Adrenal gland (tissue), 9 donors: ENCODE measurements at regions not wholly inside any gene's neighbourhood (a gene's known extent, or its start where the extent isn't known, plus 50 kb on each side); places are given as distances from the start of the nearest gene placed in this dataset.

Source experiments
- DNase-seq, 7 donors: peaks; one replicate each; pipeline ENCODE4 v3.0.0-alpha.2; 2019 to 2020
- H3K27ac ChIP-seq, 5 donors: fragments of 200-600 bp; sonication (generic) in 4 of 5; 1 replicate in 3 of 5; 2 replicates in 2 of 5; pipeline versions ENCODE4 v1.5.1 to v1.8.0; 2016 to 2020; ENCODE audit warnings: mild to moderate bottlenecking in 1 of 5
- H3K27me3 ChIP-seq: fragments of 200-600 bp; 2 replicates; pipeline ENCODE4 v1.8.0; 2021
- H3K36me3 ChIP-seq, 2 donors: fragments of 200-600 bp; replicated peaks in 1 of 2; 1 replicate in 1 of 2; 2 replicates in 1 of 2; pipeline versions ENCODE4 v1.5.1 to v1.8.0; 2018 to 2022
- H3K4me1 ChIP-seq, 2 donors: fragments of 200-600 bp; replicated peaks in 1 of 2; 1 replicate in 1 of 2; 2 replicates in 1 of 2; pipeline versions ENCODE4 v1.5.1 to v1.8.0; 2018 to 2021
- H3K4me3 ChIP-seq, 4 donors: fragments of 200-600 bp; sonication (generic) in 3 of 4; one replicate each; pipeline ENCODE4 v1.5.1; 2016 to 2018
- H3K9me3 ChIP-seq, 3 donors: fragments of 200-600 bp; sonication (generic) in 1 of 3; replicated peaks in 1 of 3; 1 replicate in 2 of 3; 2 replicates in 1 of 3; pipeline versions ENCODE4 v1.5.1 to v1.8.0; 2016 to 2021
- CTCF ChIP-seq, 6 experiments: fragments of 450-650 bp in 4 of 6; fragments of 200-600 bp in 2 of 6; sonication (generic) in 1 of 6; IDR thresholded peaks; 1 replicate in 5 of 6; 2 replicates in 1 of 6; pipeline versions ENCODE4 v1.5.1 to v1.8.0; 2016 to 2021; ENCODE audit warnings: antibody characterized with exemption in 6 of 6, mild to moderate bottlenecking in 2 of 6, moderate library complexity in 1 of 6
- POLR2A ChIP-seq, 2 donors: fragments of 450-650 bp; IDR thresholded peaks; one replicate each; pipeline ENCODE4 v1.6.1; 2017; ENCODE audit warnings: antibody characterized with exemption in 2 of 2, mild to moderate bottlenecking in 2 of 2, moderate library complexity in 1 of 2
- WGBS, 4 donors: extraction: QIAGEN DNeasy Blood & Tissue Kit in 2 of 4; methylation state at CpG; one replicate each; pipeline versions ENCODE4 v1.1.5 to v1.1.7; 2013 to 2017; 5-methylcytosine and 5-hydroxymethylcytosine counted together
- intact Hi-C, 2 donors: fragments of 100-400 bp; cut with DNase I; formaldehyde crosslinking; loops; one replicate each; pipeline versions ENCODE4 v1.14.1 to v1.15.0; 2022 to 2023
- donor health status: healthy with polysubstance abuse.
- donor health status: Bipolar disorder and iron deficiency.
- donor health status: DM: yes; HTN: yes; CAD: no.
- donor health status: DM: no; HTN: no; CAD: no.
- donor health status: DM: no; HTN: no; CAD: no.

GRCh38 chr10:21246178-21246577, 279.3 kb downstream of the SKIDA1 start:
- no peaks in the 10 kb centered on the region for H3K27me3 ChIP-seq
- whole genome bisulfite sequencing, 4 donors = 89 to 96% (median 91%) methylated on average over 5 of the region's 5 CpGs
- H3K9me3 ChIP-seq = no peaks in the 10 kb centered on the region
- no peak overlapping the region for H3K4me3 ChIP-seq
- DNase-seq = no peak
- no peaks in the 10 kb centered on the region for H3K4me1 ChIP-seq
- intact Hi-C loops = no loop called here
- H3K27ac ChIP-seq = no peak overlapping the region
- TF ChIP-seq POLR2A (IDR thresholded peaks at IDR 0.05) = no peak
- no peak for TF ChIP-seq CTCF (IDR thresholded peaks at IDR 0.05)
- no peaks in the 10 kb centered on the region for H3K36me3 ChIP-seq

GRCh38 chr10:21243748-21244257, 281.7 kb downstream of the SKIDA1 start:
- 89 to 96% (median 93%) methylated on average over 8 of the region's 8 CpGs for WGBS, 4 donors
- H3K27me3 ChIP-seq = no peaks in the 10 kb centered on the region
- no peak for DNase-seq
- H3K4me1 ChIP-seq = no peaks in the 10 kb centered on the region
- no peak overlapping the region for H3K27ac ChIP-seq
- H3K9me3 ChIP-seq = no peaks in the 10 kb centered on the region
- no peak overlapping the region for H3K4me3 ChIP-seq
- TF ChIP-seq POLR2A (IDR thresholded peaks at IDR 0.05) = no peak
- TF ChIP-seq CTCF (IDR thresholded peaks at IDR 0.05) = no peak
- no peaks in the 10 kb centered on the region for H3K36me3 ChIP-seq
- intact Hi-C loops = no loop called here

- no peak for TF ChIP-seq CTCF (IDR thresholded peaks at IDR 0.05)
- TF ChIP-seq POLR2A (IDR thresholded peaks at IDR 0.05) = no peak
- WGBS, 4 donors = 95 to 98% (median 96%) methylated on average over 2 to 3 of the region's 3 CpGs
- no peak overlapping the region for H3K27ac ChIP-seq
- no peaks in the 10 kb centered on the region for H3K9me3 ChIP-seq
- H3K36me3 ChIP-seq = no peaks in the 10 kb centered on the region
- H3K4me1 ChIP-seq = no peaks in the 10 kb centered on the region
- H3K27me3 ChIP-seq = no peaks in the 10 kb centered on the region
- H3K4me3 ChIP-seq = no peak overlapping the region
- no peak for DNase-seq
- intact Hi-C loops = no loop called here
Observed at GRCh38 chr10:21242915-21243314, 282.6 kb downstream of the SKIDA1 start.

- no peaks in the 10 kb centered on the region for H3K9me3 ChIP-seq
- no peaks in the 10 kb centered on the region for H3K36me3 ChIP-seq
- no peaks in the 10 kb centered on the region for H3K4me1 ChIP-seq
- DNase-seq = no peak
- TF ChIP-seq CTCF (IDR thresholded peaks at IDR 0.05) (no peak), POLR2A (IDR thresholded peaks at IDR 0.05) (no peak)
- no peak overlapping the region for H3K4me3 ChIP-seq
- H3K27me3 ChIP-seq = no peaks in the 10 kb centered on the region
- intact Hi-C loops = no loop called here
- WGBS, 4 donors = 74 to 85% (median 83%) methylated on average over 2 of the region's 2 CpGs
- no peak overlapping the region for H3K27ac ChIP-seq
Observed at GRCh38 chr10:21238717-21239116, 286.8 kb downstream of the SKIDA1 start.
